DOHH2 (cell line): ENCODE measurements at regions not wholly inside any gene's neighbourhood (a gene's known extent, or its start where the extent isn't known, plus 50 kb on each side); places are given as distances from the start of the nearest gene placed in this dataset.
"Not testable (repeated sequence)": the region's sequence is repeated elsewhere in the genome, so short reads cannot be mapped to it uniquely, and the experiment has no call there.

Experiments used
- H3F3A ChIP-seq: fragments of 200-600 bp; sonication (generic), shearing (Covaris generic); 2 replicates; pipeline ENCODE4 v1.6.0; 2016; ENCODE audit warnings: antibody characterized with exemption, mild to moderate bottlenecking; ENCODE audit not compliant: control insufficient read depth, insufficient read depth
- H3K27ac ChIP-seq: fragments of 200-600 bp; sonication (generic); 2 replicates; pipeline ENCODE4 v1.5.1; 2014; ENCODE audit warnings: low read depth, mild to moderate bottlenecking, low read length, moderate library complexity
- H3K27me3 ChIP-seq: fragments of 200-600 bp; sonication (generic); 2 replicates; pipeline ENCODE4 v1.6.1; 2014; ENCODE audit warnings: mild to moderate bottlenecking, low read length, mixed read lengths; ENCODE audit not compliant: control insufficient read depth
- H3K36me3 ChIP-seq: fragments of 200-600 bp; sonication (generic); 2 replicates; pipeline ENCODE4 v1.6.1; 2014; ENCODE audit warnings: mild to moderate bottlenecking, low read length, moderate library complexity, mixed read lengths; ENCODE audit not compliant: control insufficient read depth
- H3K4me1 ChIP-seq: fragments of 200-600 bp; sonication (generic); 2 replicates; pipeline ENCODE4 v1.6.1; 2014; ENCODE audit warnings: mild to moderate bottlenecking, low read length, mixed read lengths; ENCODE audit not compliant: control insufficient read depth
- H3K4me2 ChIP-seq: fragments of 200-600 bp; sonication (generic); 2 replicates; pipeline ENCODE4 v1.6.0; 2014; ENCODE audit warnings: mild to moderate bottlenecking, low read length, moderate library complexity
- H3K4me3 ChIP-seq: fragments of 200-600 bp; sonication (generic); 2 replicates; pipeline ENCODE4 v1.5.1; 2014; ENCODE audit warnings: mild to moderate bottlenecking, low read length, mixed read lengths
- H3K79me2 ChIP-seq: fragments of 200-600 bp; sonication (generic); 2 replicates; pipeline ENCODE4 v1.6.1; 2014; ENCODE audit warnings: mild to moderate bottlenecking, low read length, mixed read lengths; ENCODE audit not compliant: control insufficient read depth
- H3K9me2 ChIP-seq: fragments of 200-600 bp; sonication (generic); replicated peaks from 2 replicates; pipeline ENCODE4 v1.6.1; 2014; ENCODE audit warnings: mild to moderate bottlenecking, low read length, mixed read lengths; ENCODE audit not compliant: control insufficient read depth
- H3K9me3 ChIP-seq: fragments of 200-600 bp; sonication (generic); 2 replicates; pipeline ENCODE4 v1.6.1; 2014; ENCODE audit warnings: antibody characterized with exemption, low read length, mixed read lengths; ENCODE audit not compliant: control insufficient read depth, insufficient read depth
- H4K20me1 ChIP-seq: fragments of 200-600 bp; sonication (generic); 2 replicates; pipeline ENCODE4 v1.6.0; 2014; ENCODE audit warnings: low read depth, mild to moderate bottlenecking, antibody characterized with exemption, low read length, moderate library complexity; ENCODE audit not compliant: control insufficient read depth, insufficient read depth
- EZH2phosphoT487 ChIP-seq: fragments of 200-600 bp; sonication (generic); IDR thresholded peaks from 2 replicates; pipeline ENCODE4 v1.6.1; 2017; ENCODE audit warnings: borderline replicate concordance, mild to moderate bottlenecking, antibody characterized with exemption, low read length, moderate library complexity, mixed read lengths
- TF ChIP-seq, protein P1 (sequence below): fragments of 200-600 bp; sonication (generic); IDR thresholded peaks from one replicate; pipeline ENCODE4 v1.5.1; 2014; ENCODE audit warnings: antibody characterized with exemption, mild to moderate bottlenecking, low read depth, low read length; ENCODE audit not compliant: poor library complexity, severe bottlenecking

DNA sequence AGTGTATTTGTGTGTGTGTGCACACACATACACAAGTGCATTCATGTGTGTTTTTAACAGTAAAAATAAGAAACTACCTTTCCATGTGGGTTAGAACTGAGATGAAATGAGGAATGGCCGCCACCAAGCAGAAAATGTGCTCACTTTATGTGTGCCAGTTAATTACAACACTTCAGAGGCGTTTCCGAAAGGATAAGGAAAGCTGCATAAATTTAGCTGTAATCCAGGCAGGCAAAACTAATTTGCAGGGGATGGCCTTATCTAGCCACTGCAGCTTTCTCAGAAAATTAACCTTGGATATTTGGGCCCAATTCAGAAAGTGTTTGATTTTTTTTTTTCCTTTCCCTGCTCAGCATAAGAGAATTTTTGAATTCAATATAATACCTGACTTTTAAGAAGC is 328.8 kb upstream of the PHF14 start:
- Histone ChIP-seq H3F3A (no peaks in the 10 kb centered on the region), H3K27me3 (no peaks in the 10 kb centered on the region), H3K9me3 (no peaks in the 10 kb centered on the region), H3K79me2 (no peaks in the 10 kb centered on the region), H3K27ac (no peak overlapping the region), H3K9me2 (no peaks in the 10 kb centered on the region), H3K36me3 (no peaks in the 10 kb centered on the region), H3K4me2 (no peak overlapping the region), H3K4me3 (no peak overlapping the region), H4K20me1 (no peaks in the 10 kb centered on the region), H3K4me1 (peaks cover 9% of the 10 kb centered on the region)
- TF ChIP-seq, protein P1, sequence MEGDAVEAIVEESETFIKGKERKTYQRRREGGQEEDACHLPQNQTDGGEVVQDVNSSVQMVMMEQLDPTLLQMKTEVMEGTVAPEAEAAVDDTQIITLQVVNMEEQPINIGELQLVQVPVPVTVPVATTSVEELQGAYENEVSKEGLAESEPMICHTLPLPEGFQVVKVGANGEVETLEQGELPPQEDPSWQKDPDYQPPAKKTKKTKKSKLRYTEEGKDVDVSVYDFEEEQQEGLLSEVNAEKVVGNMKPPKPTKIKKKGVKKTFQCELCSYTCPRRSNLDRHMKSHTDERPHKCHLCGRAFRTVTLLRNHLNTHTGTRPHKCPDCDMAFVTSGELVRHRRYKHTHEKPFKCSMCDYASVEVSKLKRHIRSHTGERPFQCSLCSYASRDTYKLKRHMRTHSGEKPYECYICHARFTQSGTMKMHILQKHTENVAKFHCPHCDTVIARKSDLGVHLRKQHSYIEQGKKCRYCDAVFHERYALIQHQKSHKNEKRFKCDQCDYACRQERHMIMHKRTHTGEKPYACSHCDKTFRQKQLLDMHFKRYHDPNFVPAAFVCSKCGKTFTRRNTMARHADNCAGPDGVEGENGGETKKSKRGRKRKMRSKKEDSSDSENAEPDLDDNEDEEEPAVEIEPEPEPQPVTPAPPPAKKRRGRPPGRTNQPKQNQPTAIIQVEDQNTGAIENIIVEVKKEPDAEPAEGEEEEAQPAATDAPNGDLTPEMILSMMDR = no peak
- TF ChIP-seq EZH2phosphoT487 = no peak

DNA sequence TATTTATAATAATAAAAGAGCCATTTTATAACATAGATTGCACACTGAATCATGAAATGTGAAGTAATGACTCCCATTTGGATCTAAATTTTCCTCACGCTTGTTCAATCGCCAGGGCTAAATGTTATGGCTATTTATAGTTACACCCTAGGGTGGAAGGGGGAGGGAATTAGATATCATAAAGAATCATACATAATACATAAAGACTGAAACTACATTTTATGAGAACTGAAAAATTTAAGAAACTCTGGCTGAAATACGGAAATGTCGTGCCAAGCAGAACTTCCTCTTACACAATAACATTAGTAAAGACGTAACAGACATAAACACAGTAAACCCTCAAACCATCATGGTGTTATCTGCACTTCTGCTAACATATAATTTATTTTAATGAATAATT is 327.5 kb upstream of the PHF14 start:
- Histone ChIP-seq H4K20me1 (no peaks in the 10 kb centered on the region), H3K4me1 (peaks cover 9% of the 10 kb centered on the region), H3K79me2 (no peaks in the 10 kb centered on the region), H3K27ac (no peak overlapping the region), H3K27me3 (no peaks in the 10 kb centered on the region), H3F3A (no peaks in the 10 kb centered on the region), H3K4me3 (no peak overlapping the region), H3K4me2 (0 out of 2 replicates have a peak overlapping the region, but pooled peaks have one; percentile 5), H3K36me3 (no peaks in the 10 kb centered on the region), H3K9me2 (no peaks in the 10 kb centered on the region), H3K9me3 (no peaks in the 10 kb centered on the region)
- no peak for TF ChIP-seq EZH2phosphoT487
- TF ChIP-seq, protein P1 = no peak

DNA sequence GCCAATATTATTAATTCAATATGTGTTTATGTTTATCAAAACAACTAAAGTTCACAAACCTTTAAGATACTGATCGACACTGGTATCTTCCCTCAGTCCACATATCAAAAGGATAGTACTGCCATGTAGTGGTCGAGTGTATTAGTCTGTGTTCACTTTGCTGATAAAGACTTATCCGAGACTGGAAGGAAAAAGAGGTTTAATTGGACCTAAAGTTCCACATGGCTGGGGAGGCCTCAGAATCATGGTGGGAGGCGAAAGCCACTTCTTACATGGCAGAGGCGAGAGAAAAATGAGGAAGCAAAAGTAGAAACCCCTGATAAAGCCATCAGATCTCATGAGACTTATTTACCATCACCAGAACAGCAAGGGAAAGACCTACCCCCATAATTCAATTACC is 325.4 kb upstream of the PHF14 start:
- no peaks in the 10 kb centered on the region for H3F3A ChIP-seq
- H3K4me3 ChIP-seq = no peak overlapping the region
- H3K27me3 ChIP-seq = no peaks in the 10 kb centered on the region
- H3K9me3 ChIP-seq = no peaks in the 10 kb centered on the region
- peaks cover 9% of the 10 kb centered on the region for H3K4me1 ChIP-seq
- H3K79me2 ChIP-seq = no peaks in the 10 kb centered on the region
- no peaks in the 10 kb centered on the region for H3K9me2 ChIP-seq
- TF ChIP-seq, protein P1 = no peak
- no peak for TF ChIP-seq EZH2phosphoT487
- H3K36me3 ChIP-seq = no peaks in the 10 kb centered on the region
- no peaks in the 10 kb centered on the region for H4K20me1 ChIP-seq
- H3K4me2 ChIP-seq = no peak overlapping the region
- H3K27ac ChIP-seq = no peak overlapping the region

DNA sequence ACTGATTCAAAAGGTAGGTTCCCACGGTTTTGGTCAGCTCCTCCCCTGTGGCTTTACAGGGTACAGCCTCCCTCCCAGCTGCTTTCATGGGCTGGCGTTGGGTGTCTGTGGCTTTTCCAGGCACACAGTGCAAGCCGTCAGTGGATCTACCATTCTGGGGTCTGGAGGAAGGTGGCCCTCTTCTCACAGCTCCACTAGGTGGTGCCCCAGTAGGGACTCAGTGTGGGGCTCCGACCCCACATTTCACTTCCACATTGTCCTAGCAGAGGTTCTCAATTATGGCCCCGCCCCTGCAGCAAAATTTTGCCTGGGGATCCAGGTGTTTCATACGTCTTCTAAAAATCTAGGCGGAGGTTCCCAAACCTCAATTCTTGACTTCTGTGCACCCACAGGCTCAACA is 324.6 kb upstream of the PHF14 start:
- not testable (repeated sequence) for H3K79me2 ChIP-seq, H3F3A ChIP-seq, H3K4me3 ChIP-seq, H3K27me3 ChIP-seq, H3K4me1 ChIP-seq, H4K20me1 ChIP-seq, H3K9me3 ChIP-seq, H3K36me3 ChIP-seq, H3K4me2 ChIP-seq, H3K9me2 ChIP-seq, H3K27ac ChIP-seq
